HG02884 (cell line): ENCODE measurements at regions not wholly inside any gene's neighbourhood (a gene's known extent, or its start where the extent isn't known, plus 50 kb on each side); places are given as distances from the start of the nearest gene placed in this dataset.

Experiments used
- ATAC-seq: cut with Tn5 transposase; IDR thresholded peaks from one replicate; pipeline ENCODE4 v1.9.1; 2021; ENCODE audit warnings: mild to moderate bottlenecking, moderate library complexity; ENCODE audit not compliant: unreplicated experiment

DNA sequence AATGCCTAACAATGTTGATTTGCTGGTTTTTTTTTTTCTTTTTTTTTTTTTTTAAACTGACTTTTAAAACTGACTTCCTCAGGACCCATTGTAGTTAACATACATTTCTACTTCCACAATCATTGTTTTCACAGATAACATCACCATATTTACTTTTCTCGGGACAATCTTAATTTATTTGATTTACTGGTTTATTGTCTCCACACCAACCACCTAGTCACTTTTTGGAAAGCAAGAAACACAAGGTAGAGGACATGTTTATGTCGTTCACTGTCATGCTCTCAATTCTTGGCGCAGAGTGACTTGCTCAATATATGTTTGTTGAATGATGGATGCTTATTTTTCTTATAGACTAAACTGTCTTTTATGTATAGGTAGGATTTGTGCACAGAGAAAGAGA, 2280.7 kb downstream of the MAT2B start:
- no peak for ATAC-seq

DNA sequence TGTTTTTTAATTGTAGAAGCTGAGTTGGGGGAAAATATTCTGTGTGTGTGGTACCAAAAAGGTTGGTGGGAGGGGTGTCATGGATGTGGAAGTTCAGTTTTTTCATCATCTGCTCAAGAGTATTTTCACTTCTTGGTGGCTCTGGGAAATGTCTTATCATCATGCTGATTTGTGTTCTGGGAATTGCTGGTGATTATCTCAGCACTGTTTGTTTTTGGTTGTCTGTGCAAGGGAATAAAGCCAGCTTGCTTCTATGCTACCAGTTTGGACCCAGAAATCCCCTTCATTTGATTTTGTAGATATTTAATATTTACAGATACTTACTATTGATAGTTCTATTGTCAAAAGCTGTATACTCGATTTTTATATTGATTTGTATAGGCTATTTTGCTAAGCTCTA, 2289.7 kb downstream of the MAT2B start:
- ATAC-seq, result no peak

GRCh38 chr5:165805756-165806155, 2300.3 kb downstream of the MAT2B start:
- no peak for ATAC-seq

DNA sequence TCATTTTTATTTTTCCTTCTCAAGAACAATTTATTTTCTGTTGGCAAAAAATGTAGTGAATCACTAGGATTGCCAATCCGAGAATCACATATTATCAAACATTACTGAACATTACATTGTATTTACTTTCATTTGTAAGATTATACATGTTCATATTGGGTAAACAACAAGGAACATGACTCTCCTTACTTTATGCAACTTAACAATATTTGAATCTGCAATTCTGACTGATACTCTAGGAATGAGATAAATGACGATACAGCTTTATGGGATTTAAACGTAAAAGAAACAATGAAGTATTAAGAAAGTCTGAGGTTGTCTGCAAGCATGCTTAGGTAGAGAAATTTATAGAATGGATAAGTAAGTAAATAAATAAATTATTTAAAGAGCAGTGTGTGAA, 2302.9 kb downstream of the MAT2B start:
- ATAC-seq, result no peak

DNA sequence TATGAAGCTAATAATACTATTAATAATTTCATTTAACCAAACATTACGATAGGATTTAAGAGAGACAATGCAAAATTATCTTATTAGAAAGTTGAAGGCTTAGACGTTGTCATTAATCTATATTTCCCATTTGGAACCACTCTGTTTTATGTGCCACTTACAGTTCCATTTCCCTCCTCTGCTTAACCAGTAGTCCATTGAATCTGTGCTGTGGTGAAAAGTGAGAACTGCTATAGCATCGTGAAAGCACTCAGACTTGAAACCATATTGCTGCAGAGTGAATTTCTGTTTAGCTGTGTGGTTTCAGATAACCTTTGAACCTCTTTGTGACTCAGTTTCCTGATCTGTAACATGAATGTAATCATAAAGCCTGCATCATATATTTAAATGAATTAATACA, 2304.5 kb downstream of the MAT2B start:
- ATAC-seq, result no peak

GRCh38 chr5:165829504-165829903, 2324.1 kb downstream of the MAT2B start:
- no peak for ATAC-seq

DNA sequence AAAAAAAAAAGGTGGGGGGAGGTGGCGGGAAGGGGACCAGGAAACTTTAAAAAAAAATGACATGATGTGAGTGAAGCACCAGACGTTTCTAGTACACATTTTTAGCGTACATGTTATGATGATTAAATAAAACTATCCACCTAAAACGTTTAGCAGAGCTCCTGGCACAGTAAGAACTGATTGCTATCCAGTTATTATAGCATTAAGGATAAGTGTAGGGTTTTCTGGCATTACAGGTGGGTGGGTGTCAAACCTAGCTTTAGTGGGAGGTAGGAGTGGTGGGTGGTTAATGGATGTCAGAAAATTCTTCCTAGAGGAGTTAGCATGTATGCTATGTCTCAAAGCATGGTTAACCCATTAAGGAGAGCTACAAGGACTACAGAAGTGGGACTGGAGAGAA, 2329.5 kb downstream of the MAT2B start:
- no peak for ATAC-seq

DNA sequence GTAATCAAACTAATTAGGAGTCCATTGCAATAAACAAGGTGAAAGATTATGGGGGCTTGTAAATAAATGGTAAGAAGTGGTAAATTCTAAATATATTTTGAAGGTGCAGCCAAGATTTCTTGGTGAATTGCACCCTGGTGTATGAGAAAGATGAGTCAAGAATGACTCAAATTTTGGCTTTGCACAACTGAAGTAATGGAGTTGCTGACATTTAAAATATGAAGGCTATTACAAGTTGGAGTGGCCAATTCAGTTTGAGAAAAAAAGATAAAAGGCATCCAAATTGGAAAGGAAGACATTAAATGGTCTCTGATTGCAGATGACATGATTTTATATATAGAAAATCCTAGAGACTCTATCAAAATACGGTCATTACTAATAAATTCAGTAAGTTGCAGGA, 2330.6 kb downstream of the MAT2B start:
- ATAC-seq, result no peak

- ATAC-seq, result no peak
Measured at GRCh38 chr5:165837286-165837685, 2331.9 kb downstream of the MAT2B start.

- ATAC-seq, result no peak
Measured at GRCh38 chr5:165844571-165844970, 2339.2 kb downstream of the MAT2B start.

GRCh38 chr5:165858118-165858517, 2352.7 kb downstream of the MAT2B start:
- ATAC-seq, result no peak

DNA sequence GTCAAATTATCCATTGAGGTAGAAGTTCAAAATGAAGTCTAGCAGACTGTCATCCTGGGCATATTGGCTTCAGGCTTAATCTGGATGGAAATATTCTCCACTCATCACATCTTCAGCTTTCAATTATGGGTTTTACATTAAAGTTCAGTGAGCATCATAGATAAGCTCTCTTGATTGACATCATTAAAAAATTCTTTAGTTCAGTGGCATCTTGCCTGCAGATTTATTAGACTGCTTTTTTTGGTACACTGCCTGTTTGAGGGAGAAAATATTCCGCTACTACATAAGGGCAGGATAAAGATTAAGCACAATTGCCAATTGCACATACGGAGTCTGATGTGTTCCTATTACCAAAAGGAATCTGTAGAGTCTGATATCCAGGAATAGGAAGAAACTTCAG, 2353.8 kb downstream of the MAT2B start:
- no peak for ATAC-seq

GRCh38 chr5:165863239-165863638, 2357.8 kb downstream of the MAT2B start:
- no peak for ATAC-seq

DNA sequence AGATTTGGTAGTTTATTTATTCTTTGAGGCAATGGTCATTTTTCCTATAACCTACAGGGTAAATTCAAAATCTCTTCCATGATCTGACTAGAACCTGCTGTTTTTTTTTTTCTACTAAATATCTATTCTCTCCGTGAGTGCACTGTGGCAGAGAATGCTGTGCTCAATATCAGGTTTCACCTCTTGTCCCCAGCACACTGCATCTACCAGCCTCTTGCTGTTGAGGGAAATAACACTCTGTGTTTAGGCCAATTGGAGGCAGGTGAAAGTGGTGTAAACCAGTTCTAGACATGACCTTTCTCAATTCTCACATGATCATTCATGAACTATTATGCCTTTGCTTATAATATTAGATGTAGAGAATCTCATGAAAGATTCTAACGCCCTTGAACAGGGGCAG, 2365.9 kb downstream of the MAT2B start:
- ATAC-seq, result no peak

GRCh38 chr5:165874851-165875250, 2369.4 kb downstream of the MAT2B start:
- no peak for ATAC-seq

- no peak for ATAC-seq
Measured at GRCh38 chr5:165876538-165876937, 2371.1 kb downstream of the MAT2B start.

GRCh38 chr5:165877475-165877874, 2372.1 kb downstream of the MAT2B start:
- no peak for ATAC-seq

GRCh38 chr5:165881259-165881658, 2375.8 kb downstream of the MAT2B start:
- ATAC-seq, result no peak

- no peak for ATAC-seq
Measured at GRCh38 chr5:165882099-165882498, 2376.7 kb downstream of the MAT2B start.

GRCh38 chr5:165885623-165886350, 2380.4 kb downstream of the MAT2B start:
- no peak for ATAC-seq

- ATAC-seq, result no peak
Measured at GRCh38 chr5:165887147-165887546, 2381.7 kb downstream of the MAT2B start.

DNA sequence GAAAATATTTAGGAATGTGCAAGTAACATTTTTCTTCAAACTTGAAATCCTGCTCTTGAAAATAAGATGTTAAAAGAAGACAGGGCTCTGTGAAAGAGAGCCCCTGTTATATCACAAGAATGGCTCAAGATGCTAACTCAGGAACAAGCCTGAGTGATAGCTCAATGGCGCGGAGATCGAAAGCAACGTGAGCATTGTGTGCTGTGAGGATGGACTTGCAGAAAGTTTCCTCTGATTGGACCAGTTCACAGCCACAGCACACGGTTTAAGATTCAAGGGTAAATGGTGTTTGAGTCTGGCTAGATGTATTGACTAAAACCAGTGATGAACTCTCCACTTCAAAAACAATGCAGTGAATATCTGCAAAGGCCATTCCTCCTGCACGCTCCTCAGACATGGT, 2387.0 kb downstream of the MAT2B start:
- no peak for ATAC-seq

GRCh38 chr5:165894916-165895315, 2389.5 kb downstream of the MAT2B start:
- ATAC-seq, result no peak
